ENCODE measurements at regions not wholly inside any gene's neighbourhood (a gene's known extent, or its start where the extent isn't known, plus 50 kb on each side); places are given as distances from the start of the nearest gene placed in this dataset.
"Not testable (repeated sequence)": the region's sequence is repeated elsewhere in the genome, so short reads cannot be mapped to it uniquely, and the experiment has no call there.

- H3K4me3 ChIP-seq (ENCODE audit: low read length); DNase-seq (ENCODE audit: low read depth, low spot score): not testable (repeated sequence)
Measured at GRCh38 chr14:105598925-105599586, 72.7 kb downstream of the TMEM121 start.

DNA sequence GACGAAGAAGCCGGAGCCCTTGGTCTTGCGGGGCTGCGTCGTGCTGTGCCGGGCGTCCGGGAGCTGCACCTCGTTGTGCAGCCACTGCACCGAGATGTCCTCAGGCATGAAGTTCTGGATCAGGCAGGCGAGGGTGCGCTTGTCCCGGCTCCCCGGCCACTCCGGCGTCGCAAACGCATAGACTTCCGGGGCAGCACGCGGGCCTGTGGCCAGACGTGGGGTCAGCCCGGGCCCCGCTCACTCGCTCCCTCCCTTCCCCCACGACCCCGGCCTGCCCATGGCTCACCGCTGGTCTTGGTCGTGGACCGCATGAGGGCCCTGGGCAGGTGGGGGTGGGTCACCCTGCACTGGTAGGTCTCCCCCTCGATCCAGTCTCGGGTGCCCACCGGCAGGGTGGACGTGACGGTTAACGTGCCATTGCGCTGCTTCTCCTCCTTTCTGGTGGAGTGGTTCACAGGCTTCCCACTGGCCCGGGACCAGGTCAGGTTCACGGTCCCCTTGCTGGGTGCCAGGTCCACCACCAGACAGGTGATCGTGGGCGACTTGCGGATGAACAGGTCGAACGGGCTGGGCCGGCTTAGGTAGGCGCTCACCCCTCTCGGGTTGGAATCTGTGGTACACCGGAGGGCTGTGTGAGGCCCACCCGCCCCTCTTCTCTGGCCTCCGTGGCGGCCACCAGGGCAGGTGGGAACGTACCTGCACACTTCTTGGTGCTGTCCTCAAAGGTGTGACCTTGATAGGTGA is 74.0 kb downstream of the TMEM121 start:
- DNase-seq (ENCODE audit: low read depth, low spot score); H3K4me3 ChIP-seq (ENCODE audit: low read length): not testable (repeated sequence)

GRCh38 chr14:105600939-105601359 is 74.6 kb downstream of the TMEM121 start:
- H3K4me3 ChIP-seq (ENCODE audit: low read length), result no peak overlapping the region
- no peak for DNase-seq (ENCODE audit: low read depth, low spot score)

- no peak overlapping the region for H3K4me3 ChIP-seq (ENCODE audit: low read length)
- no peak for DNase-seq (ENCODE audit: low read depth, low spot score)
Measured at GRCh38 chr14:105601360-105602242, 75.2 kb downstream of the TMEM121 start.

DNA sequence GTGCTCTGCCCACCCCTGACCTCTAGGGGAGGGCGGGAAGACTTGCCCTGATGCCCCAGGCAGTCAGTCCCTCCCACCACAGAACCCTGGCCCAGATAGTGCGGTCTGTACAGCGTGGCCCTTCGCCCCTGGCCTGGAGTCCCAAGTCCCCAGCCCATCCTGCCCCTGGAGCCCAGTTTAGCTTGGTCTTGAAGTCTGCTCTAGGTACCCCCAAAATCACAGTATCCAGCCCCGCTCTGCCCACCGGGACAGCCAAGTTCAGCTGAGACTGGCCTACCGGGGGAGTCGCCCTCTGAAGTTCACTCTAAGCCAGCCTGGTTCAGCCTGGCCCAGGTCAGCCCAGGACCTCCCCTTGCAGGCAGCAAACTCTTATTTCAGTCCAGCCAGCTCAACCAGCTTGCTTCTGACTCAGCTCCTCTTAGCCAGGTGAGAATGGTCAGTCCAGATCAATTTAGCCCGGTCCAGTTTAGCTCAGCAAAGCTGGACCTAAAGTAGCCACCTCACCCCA is 75.9 kb downstream of the TMEM121 start:
- DNase-seq (ENCODE audit: low read depth, low spot score), result no peak
- H3K4me3 ChIP-seq (ENCODE audit: low read length), result no peak overlapping the region

- DNase-seq (ENCODE audit: low read depth, low spot score), result no peak
- no peak overlapping the region for H3K4me3 ChIP-seq (ENCODE audit: low read length)
Measured at GRCh38 chr14:105602799-105603793, 76.7 kb downstream of the TMEM121 start.

DNA sequence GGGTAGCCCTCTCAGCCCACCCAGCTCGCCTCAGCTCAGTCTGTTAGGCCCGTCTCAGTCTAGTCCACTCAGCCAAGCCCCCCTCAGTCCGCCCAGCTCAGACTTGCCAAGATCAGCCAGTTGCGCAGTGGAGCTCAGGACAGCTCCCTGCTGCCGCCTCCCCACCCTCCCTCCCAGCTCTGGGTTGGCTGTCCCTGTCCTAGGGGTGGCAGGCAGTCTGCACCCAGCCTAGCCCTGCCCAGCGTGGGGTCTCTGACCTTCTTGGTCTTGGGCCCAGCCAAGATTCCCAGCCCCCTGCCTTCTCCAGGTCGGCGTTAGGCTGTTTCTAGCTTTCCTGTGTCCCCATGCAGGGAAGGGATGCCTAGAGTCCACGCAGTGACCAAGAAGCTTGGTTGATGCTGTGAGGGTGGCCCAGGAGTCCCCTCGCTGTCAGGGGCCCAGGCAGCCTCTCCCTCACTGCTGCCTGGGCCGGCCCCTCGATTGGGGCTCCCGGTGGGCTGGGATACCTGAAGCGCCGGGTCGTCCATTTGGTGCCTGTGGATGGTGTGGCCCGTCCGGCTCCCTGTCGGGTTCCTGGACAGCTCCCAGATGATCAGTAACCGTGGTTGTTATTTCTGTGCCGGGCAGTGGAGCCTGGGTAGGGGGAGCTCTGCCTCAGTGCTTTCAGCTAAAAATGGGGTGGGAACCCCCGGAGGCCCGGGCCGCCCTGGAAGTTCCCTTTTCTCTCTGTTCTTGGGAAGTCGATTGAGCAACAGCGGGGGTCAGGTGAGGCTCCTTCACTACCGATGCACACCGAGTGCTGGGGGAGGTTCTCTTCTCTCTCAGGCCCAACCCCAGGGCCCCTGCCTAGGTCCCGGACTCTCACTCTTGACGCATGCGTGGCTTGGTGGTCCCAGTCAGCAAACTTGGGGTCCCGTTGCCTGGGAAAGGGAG is 78.4 kb downstream of the TMEM121 start:
- not testable (repeated sequence) for H3K4me3 ChIP-seq (ENCODE audit: low read length); DNase-seq (ENCODE audit: low read depth, low spot score)

- DNase-seq (ENCODE audit: low read depth, low spot score), result no peak
- no peak overlapping the region for H3K4me3 ChIP-seq (ENCODE audit: low read length)
Measured at GRCh38 chr14:105605464-105606304, 79.3 kb downstream of the TMEM121 start.

DNA sequence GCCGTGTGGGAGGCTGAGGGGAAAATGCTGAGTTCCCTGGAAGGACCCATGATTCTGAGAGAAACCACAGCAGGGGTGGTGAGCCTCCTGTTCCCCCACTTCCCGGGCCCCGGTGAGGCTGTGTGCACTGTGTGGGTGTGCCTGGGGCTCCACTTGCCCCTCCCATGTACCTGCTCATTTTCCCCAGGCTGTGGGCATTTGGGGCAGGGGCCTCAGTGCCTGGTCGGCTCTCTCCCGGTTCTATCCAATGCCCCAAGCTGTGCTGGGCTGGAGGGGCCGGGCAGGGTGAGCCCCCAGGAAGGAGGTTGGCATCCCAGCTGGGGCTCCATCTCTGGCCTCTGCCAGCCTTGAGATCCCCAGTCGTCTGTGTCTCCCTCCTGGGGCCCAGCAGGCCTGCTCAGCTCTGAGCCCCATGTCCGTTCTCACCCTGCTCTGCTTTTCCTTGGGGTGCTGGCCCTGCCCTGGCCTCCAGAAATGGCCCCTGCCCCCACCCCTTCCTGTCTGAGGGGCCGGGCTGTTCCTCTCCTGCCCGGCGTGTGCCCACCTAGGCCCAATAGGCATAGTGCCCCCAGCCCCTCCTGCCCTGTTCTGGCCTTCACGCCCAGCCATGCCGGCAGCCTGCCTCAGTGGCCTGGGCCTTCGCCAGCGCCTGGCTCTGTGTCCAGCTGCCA is 80.1 kb downstream of the TMEM121 start:
- DNase-seq (ENCODE audit: low read depth, low spot score); H3K4me3 ChIP-seq (ENCODE audit: low read length): not testable (repeated sequence)

GRCh38 chr14:105607025-105607424 is 80.6 kb downstream of the TMEM121 start:
- not testable (repeated sequence) for H3K4me3 ChIP-seq (ENCODE audit: low read length); DNase-seq (ENCODE audit: low read depth, low spot score)

DNA sequence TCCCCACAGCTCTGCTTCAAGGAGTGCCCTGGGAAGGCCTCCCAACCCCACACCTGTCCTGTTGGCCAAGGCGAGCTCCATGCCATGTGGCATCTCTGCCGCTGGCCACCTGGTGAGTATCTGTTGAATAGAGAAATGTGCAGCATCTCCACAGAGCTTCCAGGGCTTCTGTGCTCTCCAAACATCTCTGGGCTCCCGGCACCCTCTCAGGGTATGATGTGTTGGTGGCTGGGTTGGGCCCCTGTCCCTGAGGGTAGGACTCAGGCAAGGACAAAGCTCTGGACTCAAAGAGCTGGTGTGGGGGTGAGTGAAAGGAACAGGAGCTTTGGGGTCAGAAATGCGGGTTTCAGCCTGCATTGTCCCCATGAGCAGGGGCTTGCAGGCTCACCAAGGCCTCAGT is 88.6 kb downstream of the TMEM121 start:
- not testable (repeated sequence) for DNase-seq (ENCODE audit: low read depth, low spot score); H3K4me3 ChIP-seq (ENCODE audit: low read length)

GRCh38 chr14:105615986-105616801 is 89.8 kb downstream of the TMEM121 start:
- not testable (repeated sequence) for H3K4me3 ChIP-seq (ENCODE audit: low read length); DNase-seq (ENCODE audit: low read depth, low spot score)

- no peak overlapping the region for H3K4me3 ChIP-seq (ENCODE audit: low read length)
- DNase-seq (ENCODE audit: low read depth, low spot score), result no peak
Measured at GRCh38 chr14:105616802-105617192, 90.4 kb downstream of the TMEM121 start.

- no peak overlapping the region for H3K4me3 ChIP-seq (ENCODE audit: low read length)
- DNase-seq (ENCODE audit: low read depth, low spot score), result peak; percentile 1
Measured at GRCh38 chr14:105617201-105617777, 90.9 kb downstream of the TMEM121 start.

DNA sequence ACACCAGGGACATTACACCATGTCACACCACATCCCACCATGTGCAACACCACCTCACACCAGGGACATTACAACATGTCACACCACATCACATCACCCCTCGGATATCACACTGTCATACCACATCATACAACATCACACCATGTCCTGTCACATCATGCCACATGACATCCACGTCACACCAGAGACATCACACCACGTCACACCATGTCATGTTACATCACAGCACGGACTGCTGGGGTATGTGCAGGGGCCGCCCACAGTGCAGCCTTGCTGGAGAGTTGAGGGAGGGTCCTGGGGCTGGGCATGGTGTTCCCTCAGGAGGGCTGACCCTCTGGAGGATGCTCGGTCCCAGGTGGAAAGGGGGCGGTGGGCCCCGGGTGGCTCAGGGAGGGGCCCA is 91.4 kb downstream of the TMEM121 start:
- not testable (repeated sequence) for DNase-seq (ENCODE audit: low read depth, low spot score); H3K4me3 ChIP-seq (ENCODE audit: low read length)

All from Jurkat, Clone E6-1 (cell line).